SK-N-SH treated with all-trans-retinoic acid at 6 μM for 48 hours (cell line): ENCODE measurements at regions not wholly inside any gene's neighbourhood (a gene's known extent, or its start where the extent isn't known, plus 50 kb on each side); places are given as distances from the start of the nearest gene placed in this dataset.

Experiments
- ATAC-seq: fragments of 200-7000 bp; cut with Tn5 transposase; 3 replicates; pipeline ENCODE4 v1.9.1; 2020; ENCODE audit warnings: mild to moderate bottlenecking, moderate library complexity
- ARNTL ChIP-seq: fragments of 450-650 bp; formaldehyde crosslinking; IDR thresholded peaks from 2 replicates; pipeline ENCODE4 v1.5.0; 2020; ENCODE audit warnings: low read depth, mild to moderate bottlenecking, moderate library complexity, borderline replicate concordance
- BACH2 ChIP-seq: fragments of 250-450 bp; sonication (Bioruptor Pico); IDR thresholded peaks from 2 replicates; pipeline ENCODE4 v1.9.0; 2021; ENCODE audit warnings: mild to moderate bottlenecking, borderline replicate concordance
- CREB5 ChIP-seq: fragments of 250-450 bp; sonication (Bioruptor Pico); IDR thresholded peaks from 2 replicates; pipeline ENCODE4 v1.5.1; 2020; ENCODE audit warnings: low read depth, mild to moderate bottlenecking, moderate library complexity
- CSDC2 ChIP-seq: fragments of 250-450 bp; sonication (Bioruptor Pico); IDR thresholded peaks from 2 replicates; pipeline ENCODE4 v1.5.0; 2020; ENCODE audit warnings: mild to moderate bottlenecking, moderate library complexity
- CSRNP3 ChIP-seq: fragments of 250-450 bp; sonication (Bioruptor Pico); IDR thresholded peaks from 2 replicates; pipeline ENCODE4 v1.5.1; 2021; ENCODE audit warnings: mild to moderate bottlenecking, moderate library complexity
- ESRRG ChIP-seq: fragments of 250-450 bp; sonication (Bioruptor Pico); IDR thresholded peaks from 2 replicates; pipeline ENCODE4 v1.6.1; 2021; ENCODE audit warnings: mild to moderate bottlenecking
- GLIS3 ChIP-seq: fragments of 250-450 bp; sonication (Bioruptor Pico); IDR thresholded peaks from 2 replicates; pipeline ENCODE4 v1.5.0; 2020; ENCODE audit warnings: mild to moderate bottlenecking, moderate library complexity
- OSR1 ChIP-seq: fragments of 250-450 bp; sonication (Bioruptor Pico); IDR thresholded peaks from 2 replicates; pipeline ENCODE4 v1.8.0; 2022; ENCODE audit warnings: moderate library complexity, mild to moderate bottlenecking, inconsistent platforms
- PATZ1 ChIP-seq: fragments of 250-450 bp; sonication (Bioruptor Pico); IDR thresholded peaks from 2 replicates; pipeline ENCODE4 v1.8.0; 2020; ENCODE audit warnings: mild to moderate bottlenecking, moderate library complexity, borderline replicate concordance
- POU6F1 ChIP-seq: fragments of 250-450 bp; sonication (Bioruptor Pico); IDR thresholded peaks from 2 replicates; pipeline ENCODE4 v1.8.0; 2021; ENCODE audit warnings: low read depth, mild to moderate bottlenecking, moderate library complexity, borderline replicate concordance
- PPARA ChIP-seq: fragments of 250-450 bp; sonication (Bioruptor Pico); IDR thresholded peaks from 2 replicates; pipeline ENCODE4 v1.5.0; 2020; ENCODE audit warnings: mild to moderate bottlenecking, borderline replicate concordance
- RARB ChIP-seq: fragments of 250-450 bp; sonication (Bioruptor Pico); IDR thresholded peaks from 2 replicates; pipeline ENCODE4 v1.8.0; 2021; ENCODE audit warnings: mild to moderate bottlenecking, moderate library complexity
- SNAI2 ChIP-seq: fragments of 250-450 bp; sonication (Bioruptor Pico); IDR thresholded peaks from 2 replicates; pipeline ENCODE4 v1.5.0; 2020; ENCODE audit warnings: mild to moderate bottlenecking, moderate library complexity
- TCF4 ChIP-seq: fragments of 250-450 bp; sonication (Bioruptor Pico); IDR thresholded peaks from 2 replicates; pipeline ENCODE4 v1.8.0; 2021; ENCODE audit warnings: mild to moderate bottlenecking, moderate library complexity, borderline replicate concordance
- TOX ChIP-seq: fragments of 250-450 bp; sonication (Bioruptor Pico); IDR thresholded peaks from 2 replicates; pipeline ENCODE4 v1.8.0; 2021; ENCODE audit warnings: mild to moderate bottlenecking, moderate library complexity, borderline replicate concordance
- TSHZ2 ChIP-seq: fragments of 250-450 bp; sonication (Bioruptor Pico); IDR thresholded peaks from 2 replicates; pipeline ENCODE4 v1.5.0; 2020; ENCODE audit warnings: mild to moderate bottlenecking, moderate library complexity
- ZC3H10 ChIP-seq: fragments of 250-450 bp; sonication (Bioruptor Pico); IDR thresholded peaks from 2 replicates; pipeline ENCODE4 v1.5.1; 2021; ENCODE audit warnings: mild to moderate bottlenecking, moderate library complexity
- ZFP3 ChIP-seq: fragments of 250-450 bp; sonication (Bioruptor Pico); IDR thresholded peaks from 2 replicates; pipeline ENCODE4 v1.5.0; 2020; ENCODE audit warnings: mild to moderate bottlenecking, moderate library complexity
- ZFP30 ChIP-seq: fragments of 450-650 bp; formaldehyde crosslinking; IDR thresholded peaks from 2 replicates; pipeline ENCODE4 v1.5.0; 2022; ENCODE audit warnings: mild to moderate bottlenecking, moderate library complexity
- ZNF565 ChIP-seq: fragments of 450-650 bp; formaldehyde crosslinking; conservative IDR thresholded peaks from 2 replicates; pipeline ENCODE4 v1.5.0; 2020; ENCODE audit warnings: low read depth, mild to moderate bottlenecking, moderate library complexity
- ZNF70 ChIP-seq: fragments of 450-650 bp; formaldehyde crosslinking; IDR thresholded peaks from 2 replicates; pipeline ENCODE4 v1.5.0; 2020; ENCODE audit warnings: mild to moderate bottlenecking, moderate library complexity
- ZNF8 ChIP-seq: fragments of 450-650 bp; formaldehyde crosslinking; IDR thresholded peaks from 2 replicates; pipeline ENCODE4 v1.5.0; 2020; ENCODE audit warnings: mild to moderate bottlenecking, moderate library complexity

GRCh38 chr10:106440355-106440754, 724.2 kb downstream of the SORCS1 start:
- TF ChIP-seq PPARA (CRISPR knock-in tag) = no peak
- no peak for TF ChIP-seq ZC3H10
- TF ChIP-seq PATZ1 = no peak
- no peak for TF ChIP-seq TSHZ2 (CRISPR knock-in tag)
- no peak for TF ChIP-seq POU6F1
- no peak for TF ChIP-seq SNAI2 (CRISPR knock-in tag)
- no peak for TF ChIP-seq ZNF8 (CRISPR knock-in tag)
- TF ChIP-seq ARNTL (CRISPR knock-in tag) = no peak
- no peak for TF ChIP-seq ZNF70 (CRISPR knock-in tag)
- no peak for TF ChIP-seq CSDC2
- no peak for TF ChIP-seq ZFP3
- TF ChIP-seq GLIS3 (CRISPR knock-in tag) = no peak
- no peak for TF ChIP-seq ESRRG (CRISPR knock-in tag)
- no peak for TF ChIP-seq BACH2 (CRISPR knock-in tag)
- TF ChIP-seq RARB (CRISPR knock-in tag) = no peak
- TF ChIP-seq TOX (CRISPR knock-in tag) = no peak
- no peak for TF ChIP-seq OSR1
- ATAC-seq = no peak

- TF ChIP-seq ARNTL (CRISPR knock-in tag) (no peak), CSRNP3 (CRISPR knock-in tag) (no peak), ZNF8 (CRISPR knock-in tag) (no peak), TCF4 (CRISPR knock-in tag) (no peak), ZFP3 (no peak), ZC3H10 (no peak), ZNF70 (CRISPR knock-in tag) (no peak)
- ATAC-seq = no peak
Observed at GRCh38 chr10:106439366-106439765, 725.1 kb downstream of the SORCS1 start.

GRCh38 chr10:106438386-106438785, 726.1 kb downstream of the SORCS1 start:
- TF ChIP-seq SNAI2 (CRISPR knock-in tag) (no peak), RARB (CRISPR knock-in tag) (no peak), CSRNP3 (CRISPR knock-in tag) (no peak), CREB5 (no peak), ZFP30 (no peak), ARNTL (CRISPR knock-in tag) (no peak), BACH2 (CRISPR knock-in tag) (no peak), ZNF565 (CRISPR knock-in tag) (no peak), TSHZ2 (CRISPR knock-in tag) (no peak), ESRRG (CRISPR knock-in tag) (no peak), ZNF8 (CRISPR knock-in tag) (no peak), PPARA (CRISPR knock-in tag) (no peak)
- no peak for ATAC-seq
